Stomach smooth muscle (tissue), 2 donors: ENCODE measurements at regions not wholly inside any gene's neighbourhood (a gene's known extent, or its start where the extent isn't known, plus 50 kb on each side); places are given as distances from the start of the nearest gene placed in this dataset.
"Not testable (repeated sequence)": the region's sequence is repeated elsewhere in the genome, so short reads cannot be mapped to it uniquely, and the experiment has no call there.

Source experiments
- H3K27ac ChIP-seq: one replicate; pipeline ENCODE4 v1.7.0; 2013; ENCODE audit warnings: mild to moderate bottlenecking, low read length, inconsistent platforms
- H3K27me3 ChIP-seq, 2 donors: one replicate each; pipeline ENCODE4 v1.7.0; 2013; ENCODE audit warnings: low read length in 2 of 2; ENCODE audit not compliant: insufficient read depth in 2 of 2, control insufficient read depth in 1 of 2
- H3K36me3 ChIP-seq, 2 donors: one replicate each; pipeline ENCODE4 v1.7.0; 2013; ENCODE audit warnings: low read length in 2 of 2; ENCODE audit not compliant: control insufficient read depth in 2 of 2, insufficient read depth in 2 of 2
- H3K4me1 ChIP-seq: one replicate; pipeline ENCODE4 v1.7.0; 2013; ENCODE audit warnings: low read length; ENCODE audit not compliant: control insufficient read depth, insufficient read depth
- H3K4me3 ChIP-seq, 2 donors: one replicate each; pipeline ENCODE4 v1.7.0; 2013; ENCODE audit warnings: low read length in 2 of 2
- H3K9ac ChIP-seq, 2 donors: one replicate each; pipeline ENCODE4 v1.7.0; 2013; ENCODE audit warnings: low read length in 2 of 2, mild to moderate bottlenecking in 1 of 2
- H3K9me3 ChIP-seq, 2 donors: one replicate each; pipeline ENCODE4 v1.7.0; 2013; ENCODE audit warnings: low read length in 2 of 2; ENCODE audit not compliant: control insufficient read depth in 2 of 2
- donor health status: healthy.
- donor health status: Pancreatic carcinoma.

DNA sequence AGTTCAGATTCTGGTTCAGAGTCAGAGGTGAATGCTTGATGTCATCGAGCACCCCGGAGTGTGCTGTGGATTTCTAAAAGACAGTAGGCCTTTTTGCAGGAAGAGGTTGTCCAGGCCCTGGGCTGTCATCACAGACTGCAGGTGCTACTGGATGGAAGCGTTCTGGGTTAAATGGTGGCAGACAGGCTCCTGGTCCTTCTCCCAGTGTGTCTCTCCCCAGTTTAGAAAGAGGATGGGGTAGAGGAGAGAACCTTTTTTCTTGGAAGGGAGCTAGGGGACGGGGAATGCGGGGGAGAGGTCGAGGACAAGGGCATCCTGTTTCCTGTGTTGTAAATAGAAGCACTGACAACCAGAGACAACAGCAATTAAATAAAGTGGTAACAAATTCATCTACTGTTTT lies 102.3 kb upstream of the NUDT6 start:
- Histone ChIP-seq H3K4me3 (no peak overlapping the region), H3K27ac (no peak overlapping the region), H3K36me3 (peaks cover 0 to 3% of the 10 kb centered on the region in 2 donors), H3K27me3 (no peaks in the 10 kb centered on the region), H3K9me3 (no peaks in the 10 kb centered on the region), H3K9ac (no peak overlapping the region), H3K4me1 (no peaks in the 10 kb centered on the region)

DNA sequence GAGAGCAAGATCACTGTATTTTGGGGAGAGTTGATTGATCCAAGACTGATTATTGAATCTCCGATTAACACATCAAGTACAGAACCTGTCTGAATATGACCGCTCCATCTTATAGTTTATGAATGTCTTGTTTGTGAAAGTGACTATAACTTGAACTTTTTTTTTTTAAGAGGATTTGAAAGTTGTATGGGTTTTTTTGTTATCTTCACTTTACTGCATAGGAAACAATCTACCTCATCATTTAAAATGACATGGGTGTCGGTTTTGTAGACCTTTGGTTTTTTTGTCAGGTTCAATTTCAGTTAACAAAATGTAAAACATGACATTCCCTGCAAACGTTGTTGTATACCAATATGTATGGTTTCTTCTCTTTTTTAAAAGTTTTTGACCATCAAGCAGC lies 103.0 kb upstream of the NUDT6 start:
- no peak overlapping the region for H3K4me3 ChIP-seq
- no peak overlapping the region for H3K9ac ChIP-seq
- no peak overlapping the region for H3K27ac ChIP-seq

DNA sequence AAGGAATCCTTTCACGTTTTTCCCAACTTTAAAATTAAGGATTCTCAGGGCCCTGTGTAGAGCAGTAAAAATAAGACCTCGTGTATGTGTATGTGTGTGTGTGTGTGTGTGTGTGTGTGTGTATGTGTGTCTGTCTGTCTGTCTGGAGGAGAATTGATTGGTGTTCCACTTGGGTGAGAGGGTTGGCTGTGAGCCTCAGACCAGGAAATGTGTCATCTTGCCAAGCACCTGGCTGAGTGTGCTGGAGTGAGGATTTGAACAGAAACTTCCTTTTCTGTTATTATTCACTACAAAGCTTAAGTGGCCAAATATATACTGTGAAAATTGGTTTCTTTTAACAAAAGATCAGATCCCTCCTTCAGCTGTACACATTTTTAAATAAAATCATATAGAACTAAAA lies 103.6 kb upstream of the NUDT6 start:
- H3K36me3 ChIP-seq, H3K4me3 ChIP-seq, H3K27me3 ChIP-seq, H3K9ac ChIP-seq, H3K27ac ChIP-seq, H3K4me1 ChIP-seq, H3K9me3 ChIP-seq: not testable (repeated sequence)

More for the DNA sequence above, 103.0 kb upstream of the NUDT6 start:
- Histone ChIP-seq H3K27me3 (no peaks in the 10 kb centered on the region), H3K4me1 (no peaks in the 10 kb centered on the region), H3K9me3 (no peaks in the 10 kb centered on the region), H3K36me3 (peaks cover 0 to 3% of the 10 kb centered on the region in 2 donors)

DNA sequence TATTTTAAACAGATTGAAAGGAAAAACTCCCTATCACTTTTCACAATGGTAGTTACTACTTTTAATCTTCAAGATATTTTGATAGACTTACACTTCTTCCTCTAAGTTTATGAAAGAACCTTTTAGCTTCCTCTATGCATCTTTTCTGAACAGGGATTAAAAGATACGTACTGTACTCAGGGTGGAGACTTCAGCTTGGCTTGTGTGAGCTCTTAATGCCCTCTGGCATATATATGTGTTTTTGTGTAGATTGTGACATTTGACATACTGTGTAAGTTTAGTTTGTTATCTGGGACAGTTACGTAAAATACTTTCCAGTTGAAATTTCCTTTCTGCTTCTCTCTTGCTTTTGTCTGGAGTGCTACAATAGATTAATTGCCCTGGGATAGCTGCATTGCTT lies 109.3 kb upstream of the NUDT6 start:
- no peaks in the 10 kb centered on the region for H3K4me1 ChIP-seq
- no peaks in the 10 kb centered on the region for H3K9me3 ChIP-seq
- H3K27ac ChIP-seq = no peak overlapping the region
- no peak overlapping the region for H3K4me3 ChIP-seq
- no peak overlapping the region for H3K9ac ChIP-seq
- H3K36me3 ChIP-seq = peaks cover 0 to 3% of the 10 kb centered on the region in 2 donors
- no peaks in the 10 kb centered on the region for H3K27me3 ChIP-seq

DNA sequence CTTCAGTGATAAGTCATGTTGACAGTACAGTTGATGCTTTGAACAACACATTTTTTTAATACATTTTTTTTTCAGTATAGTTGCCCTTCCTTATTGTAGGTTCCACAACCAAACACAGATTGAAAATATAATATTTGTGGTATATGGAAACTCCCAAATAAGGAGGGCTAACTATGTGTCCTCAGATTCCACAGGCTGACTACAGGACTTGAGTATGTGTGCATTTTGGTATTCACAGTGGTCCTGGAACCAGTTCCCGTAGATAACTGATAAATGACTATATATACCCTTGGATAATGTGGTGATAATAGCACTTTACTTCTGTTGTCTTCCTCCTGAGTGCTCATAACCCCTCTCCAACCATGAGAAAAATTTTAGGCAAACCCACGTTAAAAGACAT lies 111.6 kb upstream of the NUDT6 start:
- Histone ChIP-seq H3K9me3 (no peaks in the 10 kb centered on the region), H3K27me3 (no peaks in the 10 kb centered on the region), H3K4me3 (no peak overlapping the region), H3K27ac (no peak overlapping the region), H3K36me3 (no peaks in the 10 kb centered on the region), H3K4me1 (no peaks in the 10 kb centered on the region), H3K9ac (no peak overlapping the region)

DNA sequence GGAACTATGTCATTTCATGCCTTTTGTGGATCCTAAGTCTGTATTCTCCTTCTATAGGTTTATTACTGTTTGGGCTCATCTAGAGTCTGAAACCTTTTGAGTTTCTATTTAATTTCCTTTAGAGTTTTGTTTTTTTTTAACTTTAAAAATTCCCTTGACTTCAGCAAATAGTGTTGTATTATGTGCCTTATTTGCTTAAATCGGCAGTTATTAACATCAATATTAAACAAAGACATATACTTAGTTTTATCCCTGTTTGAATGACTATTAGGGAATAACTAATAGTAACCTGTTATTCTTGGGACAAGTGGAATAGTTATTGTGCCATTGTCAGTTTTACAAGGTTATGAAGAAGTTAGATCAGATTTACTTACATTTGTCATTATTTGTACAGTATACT lies 112.8 kb upstream of the NUDT6 start:
- Histone ChIP-seq H3K27me3 (no peaks in the 10 kb centered on the region), H3K4me1 (no peaks in the 10 kb centered on the region), H3K4me3 (no peak overlapping the region), H3K9ac (no peak overlapping the region), H3K36me3 (no peaks in the 10 kb centered on the region), H3K9me3 (no peaks in the 10 kb centered on the region), H3K27ac (no peak overlapping the region)

DNA sequence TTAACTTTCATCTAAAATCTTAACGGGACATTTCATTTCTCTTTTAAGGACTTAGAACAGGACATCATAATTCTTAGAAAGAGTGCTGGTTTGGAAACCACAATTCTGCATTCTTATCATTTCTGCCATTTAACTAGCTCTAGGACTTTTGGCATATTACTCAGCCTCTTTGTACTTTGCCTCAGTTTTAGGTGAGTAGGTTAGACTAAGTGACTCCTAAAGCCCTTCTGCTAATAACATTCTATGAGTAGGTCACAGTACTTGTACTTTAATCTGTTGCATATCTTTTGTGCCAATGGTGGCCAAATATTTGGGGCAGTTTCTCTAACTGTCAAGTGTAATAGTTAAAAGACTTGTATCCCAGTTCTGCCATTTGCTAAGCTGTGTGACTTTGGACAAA lies 115.4 kb upstream of the NUDT6 start:
- Histone ChIP-seq H3K27me3 (no peaks in the 10 kb centered on the region), H3K9ac (no peak overlapping the region), H3K4me3 (no peak overlapping the region), H3K4me1 (no peaks in the 10 kb centered on the region), H3K36me3 (no peaks in the 10 kb centered on the region), H3K27ac (no peak overlapping the region), H3K9me3 (no peaks in the 10 kb centered on the region)

DNA sequence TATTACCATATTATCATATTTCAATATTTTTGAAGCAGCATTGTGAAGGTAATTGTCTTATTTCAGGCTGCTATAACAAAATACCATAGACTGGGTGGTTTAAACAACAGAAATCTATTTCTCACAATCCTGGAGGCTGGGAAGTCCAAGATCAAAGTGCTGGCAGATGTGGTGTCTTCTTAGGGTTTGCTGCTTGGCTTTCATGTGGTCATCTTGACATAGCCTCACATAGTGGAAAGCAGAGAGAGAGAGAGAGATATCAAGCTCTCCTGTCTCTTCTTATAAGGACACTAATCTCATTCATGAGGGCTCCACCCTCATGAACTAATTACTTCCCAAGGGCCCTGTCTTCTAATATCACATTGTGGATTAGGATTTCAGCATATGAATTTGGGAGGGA lies 119.7 kb upstream of the NUDT6 start:
- no peaks in the 10 kb centered on the region for H3K4me1 ChIP-seq
- H3K27me3 ChIP-seq = no peaks in the 10 kb centered on the region
- no peak overlapping the region for H3K4me3 ChIP-seq
- H3K9me3 ChIP-seq = no peaks in the 10 kb centered on the region
- no peak overlapping the region for H3K9ac ChIP-seq
- H3K27ac ChIP-seq = no peak overlapping the region
- no peaks in the 10 kb centered on the region for H3K36me3 ChIP-seq

DNA sequence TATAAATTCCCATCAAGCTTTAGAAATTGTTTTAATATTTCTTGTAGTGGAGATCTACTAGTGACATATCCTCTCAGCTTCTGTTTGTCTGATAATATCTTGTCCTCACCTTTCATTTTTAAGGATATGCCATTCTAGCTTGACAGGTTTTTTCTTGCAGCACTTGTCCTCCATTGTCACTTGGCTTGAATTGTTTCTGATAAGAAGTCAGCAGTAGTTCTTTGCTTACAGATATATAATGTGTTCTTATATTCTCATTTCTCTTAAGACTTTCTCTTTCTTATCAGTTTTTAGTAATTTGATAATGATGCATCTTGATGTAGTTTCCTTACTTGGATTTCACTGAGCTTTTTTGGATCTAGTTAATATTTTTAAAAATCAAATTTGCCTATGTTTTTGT lies 120.6 kb upstream of the NUDT6 start:
- Histone ChIP-seq H3K4me1 (no peaks in the 10 kb centered on the region), H3K9ac (no peak overlapping the region), H3K4me3 (no peak overlapping the region), H3K36me3 (no peaks in the 10 kb centered on the region), H3K9me3 (no peaks in the 10 kb centered on the region), H3K27me3 (no peaks in the 10 kb centered on the region), H3K27ac (no peak overlapping the region)

DNA sequence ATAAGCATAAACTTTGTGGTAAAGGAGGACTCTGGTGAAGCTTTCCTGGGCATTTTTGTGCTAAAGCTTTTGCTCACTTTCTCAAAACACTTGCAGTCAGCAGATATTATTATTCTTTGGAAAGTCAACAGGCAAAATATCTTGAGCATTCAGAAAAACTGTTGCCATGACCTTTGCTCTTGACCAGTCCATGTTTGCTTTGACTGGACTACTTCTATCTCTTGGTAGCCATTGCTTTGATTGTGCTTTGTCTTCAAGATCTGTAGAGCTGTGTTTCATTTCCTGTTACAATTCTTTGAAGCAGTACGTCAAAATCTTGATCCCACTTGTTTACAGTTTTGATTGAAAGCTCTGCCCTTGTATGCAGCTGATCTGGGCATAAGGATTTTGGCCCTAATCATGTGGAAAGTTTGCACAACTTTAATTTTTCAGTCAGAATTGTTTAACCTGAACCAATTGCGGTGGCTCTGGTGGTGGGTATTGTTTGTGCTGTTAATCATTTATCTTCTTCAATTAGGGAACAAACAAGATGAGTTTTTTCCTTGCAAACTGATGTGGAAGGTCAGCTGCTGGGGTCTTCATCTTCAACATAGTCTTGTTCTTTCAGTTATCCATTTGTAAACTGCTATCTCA lies 121.5 kb upstream of the NUDT6 start:
- H3K27me3 ChIP-seq = no peaks in the 10 kb centered on the region
- H3K4me3 ChIP-seq = no peak overlapping the region
- H3K9me3 ChIP-seq = no peaks in the 10 kb centered on the region
- no peaks in the 10 kb centered on the region for H3K36me3 ChIP-seq
- no peaks in the 10 kb centered on the region for H3K4me1 ChIP-seq
- no peak overlapping the region for H3K9ac ChIP-seq
- H3K27ac ChIP-seq = no peak overlapping the region

DNA sequence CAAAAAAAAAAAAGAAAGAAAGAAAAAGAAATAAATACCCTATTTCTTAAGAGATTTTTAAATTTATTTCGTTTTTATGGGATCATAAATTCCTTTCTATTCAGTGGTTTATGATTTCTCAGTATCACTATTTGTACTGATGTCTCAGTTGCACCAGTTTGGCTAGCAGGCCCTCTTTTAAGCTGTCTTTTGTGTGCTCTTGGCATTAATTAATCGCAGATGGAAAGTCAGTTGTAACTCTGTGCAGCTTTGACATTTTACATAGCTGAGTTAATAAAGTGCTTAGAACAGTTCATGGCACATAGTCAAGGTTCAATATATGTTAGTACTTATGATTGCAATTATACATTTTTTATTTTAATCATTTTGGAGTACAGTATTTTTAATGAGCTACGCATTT lies 123.7 kb upstream of the NUDT6 start:
- Histone ChIP-seq H3K9me3 (no peaks in the 10 kb centered on the region), H3K9ac (no peak overlapping the region), H3K27me3 (no peaks in the 10 kb centered on the region), H3K27ac (no peak overlapping the region), H3K36me3 (no peaks in the 10 kb centered on the region), H3K4me3 (no peak overlapping the region), H3K4me1 (no peaks in the 10 kb centered on the region)
